Progenitor cell of endocrine pancreas (in vitro differentiated cells): ENCODE measurements at regions not wholly inside any gene's neighbourhood (a gene's known extent, or its start where the extent isn't known, plus 50 kb on each side); places are given as distances from the start of the nearest gene placed in this dataset.
"Not testable (repeated sequence)": the region's sequence is repeated elsewhere in the genome, so short reads cannot be mapped to it uniquely, and the experiment has no call there.

Source experiments
- DNase-seq: peaks from one replicate; pipeline ENCODE4 v3.0.0; 2021; ENCODE audit warnings: low spot score; ENCODE audit not compliant: unreplicated experiment
- H3K27ac Mint-ChIP-seq: 2 replicates; pipeline ENCODE4 v1.8.0; 2021; ENCODE audit warnings: mild to moderate bottlenecking, moderate library complexity, mixed read lengths
- H3K27me3 Mint-ChIP-seq: 2 replicates; pipeline ENCODE4 v1.8.0; 2021; ENCODE audit warnings: mixed read lengths
- H3K36me3 Mint-ChIP-seq: 2 replicates; pipeline ENCODE4 v1.8.0; 2022; ENCODE audit warnings: mixed read lengths; ENCODE audit not compliant: insufficient read depth
- H3K4me1 Mint-ChIP-seq: 2 replicates; pipeline ENCODE4 v1.8.0; 2021; ENCODE audit warnings: low read depth, mixed read lengths
- H3K4me3 Mint-ChIP-seq: 2 replicates; pipeline ENCODE4 v1.8.0; 2021; ENCODE audit warnings: low read depth, mild to moderate bottlenecking, moderate library complexity, mixed read lengths
- H3K9me3 Mint-ChIP-seq: 2 replicates; pipeline ENCODE4 v1.8.0; 2021; ENCODE audit warnings: low read depth, mixed read lengths
- CTCF ChIP-seq: fragments of 200-600 bp; sonication (generic); IDR thresholded peaks from one replicate; pipeline ENCODE4 v1.5.0; 2021; ENCODE audit warnings: antibody characterized with exemption, mild to moderate bottlenecking; ENCODE audit not compliant: unreplicated experiment

- no peak for DNase-seq
- H3K27me3 Mint-ChIP-seq = no peaks in the 10 kb centered on the region
- H3K4me3 Mint-ChIP-seq = no peak overlapping the region
- peaks cover 12% of the 10 kb centered on the region for H3K9me3 Mint-ChIP-seq
- no peak for TF ChIP-seq CTCF
- no peak overlapping the region for H3K27ac Mint-ChIP-seq
- H3K4me1 Mint-ChIP-seq = no peaks in the 10 kb centered on the region
- peaks cover 2% of the 10 kb centered on the region for H3K36me3 Mint-ChIP-seq
These were observed 737.1 kb upstream of the SPRY2 start for GRCh38 chr13:81078048-81078447.

GRCh38 chr13:81069822-81070221 is 728.9 kb upstream of the SPRY2 start:
- not testable (repeated sequence) for H3K4me3 Mint-ChIP-seq, H3K36me3 Mint-ChIP-seq, H3K27ac Mint-ChIP-seq, H3K27me3 Mint-ChIP-seq, DNase-seq, H3K9me3 Mint-ChIP-seq, H3K4me1 Mint-ChIP-seq

GRCh38 chr13:81058916-81059290 is 718.0 kb upstream of the SPRY2 start:
- peaks cover 9% of the 10 kb centered on the region for H3K4me1 Mint-ChIP-seq
- peaks cover 1% of the 10 kb centered on the region for H3K36me3 Mint-ChIP-seq
- H3K27ac Mint-ChIP-seq = no peak overlapping the region
- H3K27me3 Mint-ChIP-seq = no peaks in the 10 kb centered on the region
- DNase-seq = no peak
- H3K9me3 Mint-ChIP-seq = no peaks in the 10 kb centered on the region
- TF ChIP-seq CTCF = no peak
- no peak overlapping the region for H3K4me3 Mint-ChIP-seq

- Mint-ChIP-seq H3K4me1 (peaks cover 9% of the 10 kb centered on the region), H3K27ac (no peak overlapping the region), H3K27me3 (no peaks in the 10 kb centered on the region), H3K9me3 (no peaks in the 10 kb centered on the region), H3K36me3 (peaks cover under 1% of the 10 kb centered on the region), H3K4me3 (no peak overlapping the region)
- no peak for DNase-seq
- TF ChIP-seq CTCF = no peak
These were observed 717.4 kb upstream of the SPRY2 start for GRCh38 chr13:81058211-81058915.

- DNase-seq = no peak
- Mint-ChIP-seq H3K27ac (no peak overlapping the region), H3K4me3 (no peak overlapping the region), H3K9me3 (no peaks in the 10 kb centered on the region), H3K36me3 (no peaks in the 10 kb centered on the region), H3K4me1 (no peaks in the 10 kb centered on the region), H3K27me3 (no peaks in the 10 kb centered on the region)
- TF ChIP-seq CTCF = peak; percentile 67
These were observed 710.9 kb upstream of the SPRY2 start for GRCh38 chr13:81051873-81052272.

- H3K36me3 Mint-ChIP-seq = no peaks in the 10 kb centered on the region
These were observed 707.1 kb upstream of the SPRY2 start for GRCh38 chr13:81048026-81048461.

More at GRCh38 chr13:81048026-81048461, 707.1 kb upstream of the SPRY2 start:
- DNase-seq = no peak
- Mint-ChIP-seq H3K4me3 (no peak overlapping the region), H3K27me3 (no peaks in the 10 kb centered on the region), H3K4me1 (peaks cover 1% of the 10 kb centered on the region), H3K27ac (no peak overlapping the region), H3K9me3 (no peaks in the 10 kb centered on the region)
- no peak for TF ChIP-seq CTCF
